Adrenal gland (tissue), 9 donors: ENCODE measurements at regions not wholly inside any gene's neighbourhood (a gene's known extent, or its start where the extent isn't known, plus 50 kb on each side); places are given as distances from the start of the nearest gene placed in this dataset.

Experiments
- DNase-seq, 7 donors: peaks; one replicate each; pipeline ENCODE4 v3.0.0-alpha.2; 2019 to 2020
- H3K27ac ChIP-seq, 5 donors: fragments of 200-600 bp; sonication (generic) in 4 of 5; 1 replicate in 3 of 5; 2 replicates in 2 of 5; pipeline versions ENCODE4 v1.5.1 to v1.8.0; 2016 to 2020; ENCODE audit warnings: mild to moderate bottlenecking in 1 of 5
- H3K27me3 ChIP-seq: fragments of 200-600 bp; 2 replicates; pipeline ENCODE4 v1.8.0; 2021
- H3K36me3 ChIP-seq, 2 donors: fragments of 200-600 bp; replicated peaks in 1 of 2; 1 replicate in 1 of 2; 2 replicates in 1 of 2; pipeline versions ENCODE4 v1.5.1 to v1.8.0; 2018 to 2022
- H3K4me1 ChIP-seq, 2 donors: fragments of 200-600 bp; replicated peaks in 1 of 2; 1 replicate in 1 of 2; 2 replicates in 1 of 2; pipeline versions ENCODE4 v1.5.1 to v1.8.0; 2018 to 2021
- H3K4me3 ChIP-seq, 4 donors: fragments of 200-600 bp; sonication (generic) in 3 of 4; one replicate each; pipeline ENCODE4 v1.5.1; 2016 to 2018
- H3K9me3 ChIP-seq, 3 donors: fragments of 200-600 bp; sonication (generic) in 1 of 3; replicated peaks in 1 of 3; 1 replicate in 2 of 3; 2 replicates in 1 of 3; pipeline versions ENCODE4 v1.5.1 to v1.8.0; 2016 to 2021
- CTCF ChIP-seq, 6 experiments: fragments of 450-650 bp in 4 of 6; fragments of 200-600 bp in 2 of 6; sonication (generic) in 1 of 6; IDR thresholded peaks; 1 replicate in 5 of 6; 2 replicates in 1 of 6; pipeline versions ENCODE4 v1.5.1 to v1.8.0; 2016 to 2021; ENCODE audit warnings: antibody characterized with exemption in 6 of 6, mild to moderate bottlenecking in 2 of 6, moderate library complexity in 1 of 6
- POLR2A ChIP-seq, 2 donors: fragments of 450-650 bp; IDR thresholded peaks; one replicate each; pipeline ENCODE4 v1.6.1; 2017; ENCODE audit warnings: antibody characterized with exemption in 2 of 2, mild to moderate bottlenecking in 2 of 2, moderate library complexity in 1 of 2
- WGBS, 4 donors: extraction: QIAGEN DNeasy Blood & Tissue Kit in 2 of 4; methylation state at CpG; one replicate each; pipeline versions ENCODE4 v1.1.5 to v1.1.7; 2013 to 2017; 5-methylcytosine and 5-hydroxymethylcytosine counted together
- intact Hi-C, 2 donors: fragments of 100-400 bp; cut with DNase I; formaldehyde crosslinking; loops; one replicate each; pipeline versions ENCODE4 v1.14.1 to v1.15.0; 2022 to 2023
- donor health status: healthy with polysubstance abuse.
- donor health status: Bipolar disorder and iron deficiency.
- donor health status: DM: yes; HTN: yes; CAD: no.
- donor health status: DM: no; HTN: no; CAD: no.
- donor health status: DM: no; HTN: no; CAD: no.

- Histone ChIP-seq H3K4me3 (no peak overlapping the region), H3K27me3 (no peaks in the 10 kb centered on the region), H3K9me3 (no peaks in the 10 kb centered on the region), H3K4me1 (no peaks in the 10 kb centered on the region), H3K36me3 (no peaks in the 10 kb centered on the region), H3K27ac (no peak overlapping the region)
- TF ChIP-seq CTCF (IDR thresholded peaks at IDR 0.05): no peak
- no peak for TF ChIP-seq POLR2A (IDR thresholded peaks at IDR 0.05)
- intact Hi-C loops: no loop called here
- DNase-seq: no peak
- 50 to 76% (median 70%) methylated on average over 3 to 7 of the region's 7 CpGs; no CpG with 5 or more reads in 1 of the 4 donors for WGBS, 4 donors
Observed at GRCh38 chr18:78687736-78688135, 291.9 kb upstream of the SALL3 start.

DNA sequence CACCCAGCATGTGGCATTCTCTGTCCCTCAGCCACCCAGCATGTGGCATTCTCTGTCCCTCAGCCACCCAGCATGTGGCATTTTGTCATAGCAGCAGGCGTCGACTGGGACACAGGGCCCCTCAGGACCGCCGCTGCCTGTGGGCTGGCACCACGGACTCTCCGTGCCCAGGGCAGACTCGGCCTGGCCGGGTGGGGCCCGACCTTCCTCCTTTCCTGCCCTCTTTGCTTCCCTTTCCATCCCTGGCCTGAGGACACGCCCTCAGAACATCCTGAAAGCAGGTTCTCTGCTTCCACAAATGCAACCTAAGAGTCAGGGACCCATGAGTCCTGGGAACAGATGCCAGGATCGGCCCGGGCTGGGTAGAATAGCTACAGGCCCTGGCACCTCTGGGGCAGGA, 291.4 kb upstream of the SALL3 start:
- Histone ChIP-seq H3K4me1 (no peaks in the 10 kb centered on the region), H3K36me3 (no peaks in the 10 kb centered on the region), H3K27me3 (no peaks in the 10 kb centered on the region), H3K4me3 (no peak overlapping the region), H3K27ac (no peak overlapping the region), H3K9me3 (no peaks in the 10 kb centered on the region)
- intact Hi-C loops: no loop called here
- TF ChIP-seq CTCF (IDR thresholded peaks at IDR 0.05) (no peak), POLR2A (IDR thresholded peaks at IDR 0.05) (no peak)
- 77 to 85% (median 81%) methylated on average over 12 of the region's 12 CpGs for WGBS, 4 donors
- DNase-seq: no peak

- Histone ChIP-seq H3K4me1 (no peaks in the 10 kb centered on the region), H3K9me3 (no peaks in the 10 kb centered on the region), H3K4me3 (no peak overlapping the region), H3K36me3 (no peaks in the 10 kb centered on the region), H3K27ac (no peak overlapping the region), H3K27me3 (no peaks in the 10 kb centered on the region)
- intact Hi-C loops: no loop called here
- no peak for DNase-seq
- no peak for TF ChIP-seq POLR2A (IDR thresholded peaks at IDR 0.05)
- 80 to 92% (median 88%) methylated on average over 3 to 11 of the region's 11 CpGs for WGBS, 4 donors
Observed at GRCh38 chr18:78688916-78689315, 290.7 kb upstream of the SALL3 start.

DNA sequence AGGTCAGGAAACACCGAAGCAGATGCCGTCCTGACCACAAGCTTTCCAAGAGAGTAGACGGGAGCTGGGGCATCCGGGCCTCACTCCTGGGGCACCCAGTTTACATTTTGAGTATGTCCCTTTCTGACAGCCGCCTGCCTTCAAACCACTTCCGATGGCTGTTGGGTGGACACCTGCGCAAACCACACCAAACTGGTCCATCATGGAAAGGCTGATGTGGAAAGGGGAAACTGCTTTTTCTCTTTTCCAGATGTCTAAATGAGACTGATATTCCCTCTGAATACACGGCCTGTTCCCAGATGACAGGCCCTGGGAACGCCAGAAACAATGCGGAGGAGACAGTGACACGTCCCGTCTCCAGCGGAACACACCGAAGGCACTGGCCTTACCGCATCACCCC, 290.0 kb upstream of the SALL3 start:
- DNase-seq: no peak
- H3K4me3 ChIP-seq: no peak overlapping the region
- H3K4me1 ChIP-seq: no peaks in the 10 kb centered on the region
- H3K27me3 ChIP-seq: no peaks in the 10 kb centered on the region
- H3K9me3 ChIP-seq: no peaks in the 10 kb centered on the region
- no peak for TF ChIP-seq CTCF (IDR thresholded peaks at IDR 0.05)
- no peak for TF ChIP-seq POLR2A (IDR thresholded peaks at IDR 0.05)
- no peak overlapping the region for H3K27ac ChIP-seq
- intact Hi-C loops: no loop called here
- no peaks in the 10 kb centered on the region for H3K36me3 ChIP-seq
- 74 to 89% (median 87%) methylated on average over 9 to 15 of the region's 15 CpGs for WGBS, 4 donors

DNA sequence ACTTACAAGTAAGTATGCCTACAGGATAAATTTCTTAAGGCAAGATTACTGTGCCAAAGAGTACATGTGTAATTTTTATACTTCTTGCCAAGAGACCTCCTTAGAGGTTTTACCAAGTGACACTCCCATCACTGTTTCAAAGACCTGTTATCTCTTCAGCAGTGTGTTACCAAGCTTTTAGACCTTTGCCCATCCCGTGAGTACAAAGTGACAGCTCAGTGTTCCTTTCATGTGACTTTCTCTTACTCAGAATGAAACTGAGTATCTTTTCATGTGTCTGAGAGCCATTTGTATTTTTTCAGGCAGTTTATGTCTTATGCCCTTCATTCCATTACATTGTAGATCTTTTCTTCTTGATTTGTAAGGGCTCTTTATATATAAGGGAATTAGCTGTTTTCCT, 287.5 kb upstream of the SALL3 start:
- Histone ChIP-seq H3K36me3 (no peaks in the 10 kb centered on the region), H3K4me1 (no peaks in the 10 kb centered on the region), H3K27me3 (no peaks in the 10 kb centered on the region), H3K27ac (no peak overlapping the region), H3K4me3 (no peak overlapping the region), H3K9me3 (no peaks in the 10 kb centered on the region)
- TF ChIP-seq CTCF (IDR thresholded peaks at IDR 0.05) (no peak), POLR2A (IDR thresholded peaks at IDR 0.05) (no peak)
- no peak for DNase-seq
- intact Hi-C loops: no loop called here
- WGBS, 4 donors: 74 to 95% (median 76%) methylated on average over 1 of the region's 1 CpG
